ENCODE measurements at regions not wholly inside any gene's neighbourhood (a gene's known extent, or its start where the extent isn't known, plus 50 kb on each side); places are given as distances from the start of the nearest gene placed in this dataset.
A peak's percentile ranks its signal among the peaks of the same experiment; 100 is the strongest.

DNA sequence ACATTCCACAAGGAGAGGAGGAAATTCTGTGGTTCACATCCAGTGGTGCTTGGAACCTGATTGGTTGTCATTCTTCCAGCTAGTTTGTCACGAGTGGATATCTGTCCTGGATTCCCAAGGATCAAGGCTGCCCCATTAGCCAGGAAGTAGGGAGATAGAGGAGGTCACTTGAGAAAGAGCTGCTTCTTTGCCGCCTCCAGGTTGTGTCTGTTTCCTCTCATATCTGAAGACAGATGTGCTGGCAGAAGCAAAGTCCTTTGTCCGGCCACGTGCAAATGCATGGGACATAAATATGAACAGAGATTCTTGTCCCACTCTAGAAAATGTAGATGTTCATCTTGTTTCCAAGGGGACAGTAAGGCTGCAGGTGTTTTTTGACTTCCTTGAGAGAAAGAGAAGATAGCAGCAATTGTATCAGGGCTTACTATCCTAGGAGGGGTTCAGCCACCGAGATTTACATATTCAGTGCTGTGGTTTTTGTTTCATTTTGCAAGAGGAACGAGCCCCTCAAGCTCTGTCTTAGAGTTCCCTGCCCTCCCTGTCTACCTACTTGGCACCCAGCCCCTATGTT, 174.4 kb downstream of the RPIA start:
- no peak overlapping the region for H3K27ac ChIP-seq
- TF ChIP-seq, protein P1, sequence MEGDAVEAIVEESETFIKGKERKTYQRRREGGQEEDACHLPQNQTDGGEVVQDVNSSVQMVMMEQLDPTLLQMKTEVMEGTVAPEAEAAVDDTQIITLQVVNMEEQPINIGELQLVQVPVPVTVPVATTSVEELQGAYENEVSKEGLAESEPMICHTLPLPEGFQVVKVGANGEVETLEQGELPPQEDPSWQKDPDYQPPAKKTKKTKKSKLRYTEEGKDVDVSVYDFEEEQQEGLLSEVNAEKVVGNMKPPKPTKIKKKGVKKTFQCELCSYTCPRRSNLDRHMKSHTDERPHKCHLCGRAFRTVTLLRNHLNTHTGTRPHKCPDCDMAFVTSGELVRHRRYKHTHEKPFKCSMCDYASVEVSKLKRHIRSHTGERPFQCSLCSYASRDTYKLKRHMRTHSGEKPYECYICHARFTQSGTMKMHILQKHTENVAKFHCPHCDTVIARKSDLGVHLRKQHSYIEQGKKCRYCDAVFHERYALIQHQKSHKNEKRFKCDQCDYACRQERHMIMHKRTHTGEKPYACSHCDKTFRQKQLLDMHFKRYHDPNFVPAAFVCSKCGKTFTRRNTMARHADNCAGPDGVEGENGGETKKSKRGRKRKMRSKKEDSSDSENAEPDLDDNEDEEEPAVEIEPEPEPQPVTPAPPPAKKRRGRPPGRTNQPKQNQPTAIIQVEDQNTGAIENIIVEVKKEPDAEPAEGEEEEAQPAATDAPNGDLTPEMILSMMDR (conservative IDR thresholded peaks at IDR 0.05) = no peak

DNA sequence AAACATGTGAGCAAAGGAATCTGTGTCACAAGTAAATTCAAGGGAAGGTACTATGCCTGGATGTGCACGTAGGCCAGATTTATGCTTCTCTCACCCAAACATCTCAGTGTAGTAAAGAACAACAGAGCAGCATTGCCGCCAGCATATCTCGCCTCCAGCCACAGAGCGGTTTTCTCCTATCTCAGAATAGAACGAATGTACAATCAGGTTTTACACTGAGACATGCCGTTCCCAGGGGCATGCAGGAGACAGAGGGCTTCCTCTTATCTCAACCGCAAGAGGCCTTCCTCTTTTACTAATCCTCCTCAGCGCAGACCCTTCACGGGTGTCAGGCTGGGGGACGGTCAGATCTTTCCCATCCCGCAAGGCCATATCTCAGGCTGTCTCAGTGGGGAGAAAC, 175.3 kb downstream of the RPIA start:
- TF ChIP-seq, protein P1 (conservative IDR thresholded peaks at IDR 0.05) = no peak
- H3K27ac ChIP-seq = no peak overlapping the region

DNA sequence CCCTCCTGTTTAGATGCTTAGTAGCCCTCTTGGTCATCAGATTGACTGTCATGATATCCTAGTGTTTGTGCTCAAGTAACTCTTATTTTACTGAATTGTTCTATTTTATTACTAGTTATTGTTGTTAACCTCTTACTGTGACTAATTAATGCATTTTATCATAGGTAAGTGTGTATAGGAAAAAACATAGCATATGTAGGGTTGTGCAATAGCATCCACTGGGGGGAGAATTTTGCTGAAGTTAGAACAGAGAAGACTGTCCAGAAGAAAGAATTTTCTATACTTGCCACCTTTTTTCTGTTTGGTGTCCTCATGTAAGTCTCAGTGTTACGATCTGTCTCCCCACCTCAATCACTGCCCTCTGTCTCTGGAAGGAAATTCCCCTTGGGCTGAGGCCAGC, 177.4 kb downstream of the RPIA start:
- TF ChIP-seq, protein P1 (conservative IDR thresholded peaks at IDR 0.05) = no peak
- H3K27ac ChIP-seq = no peak overlapping the region

DNA sequence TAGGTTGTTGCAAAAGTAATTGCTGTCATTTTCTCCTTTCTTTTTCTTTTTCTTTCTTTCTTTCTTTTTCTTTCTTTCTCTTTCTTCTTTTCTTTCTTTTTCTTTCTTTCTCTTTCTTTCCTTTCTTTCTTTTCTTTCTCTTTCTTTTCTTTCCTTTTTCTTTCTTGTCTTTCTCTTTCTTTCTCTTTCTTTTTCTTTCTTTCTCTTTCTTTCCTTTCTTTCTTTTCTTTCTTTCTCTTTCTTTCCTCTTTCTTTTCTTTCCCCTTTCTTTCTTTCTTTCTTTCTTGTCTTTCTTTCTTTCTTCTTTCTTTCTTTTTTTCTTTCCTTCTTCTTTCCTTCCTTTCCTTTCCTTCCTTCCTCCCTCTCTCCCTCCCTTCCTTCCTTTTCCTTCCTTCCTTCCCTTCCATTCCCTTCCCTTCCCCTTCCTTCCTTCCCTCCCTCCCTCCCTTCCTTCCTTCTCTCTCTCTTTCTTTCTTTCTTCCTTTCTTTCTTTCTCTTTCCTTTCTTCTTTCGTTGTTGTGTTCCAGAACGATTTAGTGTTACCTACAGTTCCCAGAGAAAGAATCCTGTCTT, 178.9 kb downstream of the RPIA start:
- TF ChIP-seq, protein P1 (conservative IDR thresholded peaks at IDR 0.05) = no peak
- H3K27ac ChIP-seq = no peak overlapping the region

DNA sequence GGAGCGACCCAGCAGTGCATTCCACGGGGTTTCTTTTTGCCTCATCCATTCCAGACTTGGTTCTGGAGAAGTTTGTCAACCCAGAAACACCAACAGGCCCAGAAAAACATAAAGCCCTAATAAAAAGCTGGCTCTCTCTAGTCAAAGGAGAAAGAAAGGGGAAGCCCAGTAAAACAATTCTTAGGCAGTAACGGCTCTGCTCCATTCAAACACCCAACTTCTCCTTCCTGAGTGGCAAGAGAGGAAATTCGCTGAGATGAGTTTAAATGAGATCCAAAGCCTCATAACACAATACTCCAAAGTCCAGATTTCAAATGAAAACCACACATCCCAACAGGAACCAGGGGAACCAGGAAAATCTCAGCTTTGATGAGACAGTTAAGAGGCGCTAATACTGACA, 179.9 kb downstream of the RPIA start:
- no peak overlapping the region for H3K27ac ChIP-seq
- TF ChIP-seq, protein P1 (conservative IDR thresholded peaks at IDR 0.05) = no peak

DNA sequence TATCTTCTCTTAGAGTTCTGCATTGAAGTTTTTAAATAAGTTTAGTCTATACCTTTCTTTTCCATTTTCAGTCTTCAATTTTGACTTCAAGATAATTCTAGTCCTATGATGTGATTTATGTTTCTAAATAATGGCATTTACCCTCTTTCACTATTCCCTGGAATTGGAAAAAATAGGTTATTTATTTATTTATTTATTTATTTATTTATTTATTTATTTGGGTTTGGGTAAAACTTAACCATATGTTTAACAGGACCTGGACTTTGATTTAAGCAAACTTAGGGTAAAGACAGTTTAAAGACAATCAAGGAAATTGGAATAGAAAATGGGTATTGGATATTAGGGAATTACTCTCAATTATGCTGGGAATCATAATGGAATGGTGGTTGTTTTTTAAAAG, 182.1 kb downstream of the RPIA start:
- no peak overlapping the region for H3K27ac ChIP-seq
- TF ChIP-seq, protein P1 (conservative IDR thresholded peaks at IDR 0.05) = no peak

DNA sequence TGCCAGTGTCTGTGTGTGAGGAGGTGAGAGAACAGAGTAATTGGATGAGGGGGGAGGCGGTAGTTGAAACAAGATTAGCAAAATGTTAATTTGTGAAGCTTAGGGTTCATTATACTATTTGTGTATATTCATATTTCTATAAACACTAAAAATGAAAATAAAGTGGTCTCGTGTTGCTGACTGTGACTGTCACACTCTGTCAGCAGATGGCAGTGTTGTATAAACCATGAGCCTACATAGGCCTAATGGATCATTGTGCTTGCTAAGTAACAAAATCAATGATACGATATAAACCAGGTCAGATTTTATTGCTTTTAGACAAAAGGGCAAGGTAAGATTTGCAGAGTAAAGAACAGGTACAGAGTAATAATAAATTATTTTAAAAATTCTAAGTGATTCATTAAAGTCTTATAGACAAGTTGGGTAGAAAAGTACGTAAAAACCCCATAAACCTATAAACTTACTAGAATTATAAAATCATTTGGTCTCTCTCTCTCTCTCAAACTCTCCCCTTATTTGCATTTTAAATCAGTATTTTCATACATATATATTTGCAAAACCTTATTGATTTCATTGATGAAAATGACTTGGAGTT, 182.7 kb downstream of the RPIA start:
- TF ChIP-seq, protein P1 (conservative IDR thresholded peaks at IDR 0.05) = peak; percentile 85
- H3K27ac ChIP-seq = no peak overlapping the region
